ENCODE measurements at regions not wholly inside any gene's neighbourhood (a gene's known extent, or its start where the extent isn't known, plus 50 kb on each side); places are given as distances from the start of the nearest gene placed in this dataset.

DNA sequence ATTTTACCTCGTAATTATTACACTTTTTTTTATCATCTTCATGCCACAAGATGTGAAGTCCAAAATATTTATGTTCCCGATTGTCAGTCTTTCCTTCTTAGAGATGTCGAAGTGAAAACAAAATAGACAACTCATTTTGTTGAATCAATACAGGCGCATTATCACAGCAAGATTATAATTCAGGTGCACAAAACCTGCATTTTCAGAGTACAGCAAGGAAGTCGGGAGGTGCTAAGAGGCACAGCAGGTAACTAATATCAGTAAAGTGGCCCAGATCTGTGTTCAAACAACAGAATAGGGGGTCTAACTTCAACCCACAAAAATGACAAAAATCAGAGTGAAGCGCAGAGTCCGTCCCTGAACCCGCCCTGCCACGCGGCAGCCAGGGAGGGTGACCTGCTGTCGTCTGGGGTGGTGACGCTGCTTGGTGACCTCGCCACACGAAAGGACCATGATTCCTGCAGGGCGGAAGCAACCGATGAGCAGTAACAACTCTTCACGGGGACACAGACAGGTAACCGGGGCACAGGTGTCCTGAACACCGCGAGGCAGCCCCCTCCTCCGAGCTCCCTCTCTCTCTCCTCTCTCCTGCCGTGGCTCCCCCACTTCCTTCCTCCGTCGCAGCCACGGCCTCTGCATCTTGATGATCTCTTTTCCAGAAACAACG is 50.9 kb upstream of the SPACA7 start:
- no peak overlapping the region for H3K4me3 ChIP-seq (ENCODE audit: low read length)
- H3K4me1 ChIP-seq (ENCODE audit: insufficient read depth, low read length) = no peaks in the 10 kb centered on the region
- H3K36me3 ChIP-seq (ENCODE audit: insufficient read depth, low read length) = no peaks in the 10 kb centered on the region
- H3K9me3 ChIP-seq (ENCODE audit: low read length) = peaks cover 1% of the 10 kb centered on the region
- H2AFZ ChIP-seq (ENCODE audit: low read depth, low read length) = no peak overlapping the region
- H3K27me3 ChIP-seq (ENCODE audit: insufficient read depth, low read length) = no peaks in the 10 kb centered on the region

DNA sequence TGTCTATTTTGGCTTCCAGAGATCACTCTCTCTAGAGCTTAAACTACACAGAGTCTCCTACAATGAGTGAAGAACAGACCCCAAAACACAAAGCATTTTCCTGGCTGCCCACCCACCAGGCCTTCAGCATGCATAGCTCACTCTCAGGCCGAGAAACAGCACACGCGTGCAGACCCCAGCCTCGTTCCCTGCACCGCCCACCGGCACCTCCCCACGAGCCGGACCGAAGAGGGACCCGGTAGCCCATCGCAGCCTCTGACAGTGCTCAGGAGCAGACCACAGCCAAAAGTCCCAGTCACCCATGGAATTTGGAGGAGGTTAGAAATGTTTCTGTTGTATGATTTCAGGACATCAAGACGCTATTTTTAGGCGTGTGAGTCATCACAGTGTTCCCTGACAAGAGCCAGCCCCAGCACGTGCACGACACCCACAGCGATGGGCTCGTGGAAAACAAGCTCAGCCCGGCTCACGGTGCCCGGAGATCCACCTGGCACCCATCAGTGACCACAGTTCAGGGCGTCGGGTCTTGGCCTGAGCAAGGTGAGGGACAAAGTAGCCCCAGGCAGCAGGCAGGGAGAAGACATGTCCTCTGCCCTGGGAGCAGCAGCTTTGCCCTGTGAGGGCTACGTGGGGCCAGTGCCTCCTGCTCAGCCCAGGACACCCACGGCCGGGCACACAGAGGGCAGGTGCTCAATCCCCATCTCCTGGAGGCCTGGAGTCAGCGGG is 50.1 kb upstream of the SPACA7 start:
- Histone ChIP-seq H3K27me3 (ENCODE audit: insufficient read depth, low read length) (no peaks in the 10 kb centered on the region), H3K9me3 (ENCODE audit: low read length) (peaks cover 4% of the 10 kb centered on the region), H3K4me1 (ENCODE audit: insufficient read depth, low read length) (no peaks in the 10 kb centered on the region), H3K4me3 (ENCODE audit: low read length) (no peak overlapping the region), H2AFZ (ENCODE audit: low read depth, low read length) (no peak overlapping the region), H3K36me3 (ENCODE audit: insufficient read depth, low read length) (no peaks in the 10 kb centered on the region)
